Erythroblast (primary cell): ENCODE measurements at regions not wholly inside any gene's neighbourhood (a gene's known extent, or its start where the extent isn't known, plus 50 kb on each side); places are given as distances from the start of the nearest gene placed in this dataset.

Experiments used
- DNase-seq, 2 experiments: peaks; one replicate each; lab custom pipeline; 2025; lab: John Stamatoyannopoulos, UW
- GATA1 ChIP-seq: IDR thresholded peaks from 2 replicates; pipeline ENCODE4 v1.6.1; 2011; ENCODE audit warnings: low read depth, mild to moderate bottlenecking, control low read depth, low read length, moderate library complexity
- POLR2A ChIP-seq: IDR thresholded peaks from 2 replicates; pipeline ENCODE4 v1.6.1; 2011; ENCODE audit warnings: mild to moderate bottlenecking, low read length

DNA sequence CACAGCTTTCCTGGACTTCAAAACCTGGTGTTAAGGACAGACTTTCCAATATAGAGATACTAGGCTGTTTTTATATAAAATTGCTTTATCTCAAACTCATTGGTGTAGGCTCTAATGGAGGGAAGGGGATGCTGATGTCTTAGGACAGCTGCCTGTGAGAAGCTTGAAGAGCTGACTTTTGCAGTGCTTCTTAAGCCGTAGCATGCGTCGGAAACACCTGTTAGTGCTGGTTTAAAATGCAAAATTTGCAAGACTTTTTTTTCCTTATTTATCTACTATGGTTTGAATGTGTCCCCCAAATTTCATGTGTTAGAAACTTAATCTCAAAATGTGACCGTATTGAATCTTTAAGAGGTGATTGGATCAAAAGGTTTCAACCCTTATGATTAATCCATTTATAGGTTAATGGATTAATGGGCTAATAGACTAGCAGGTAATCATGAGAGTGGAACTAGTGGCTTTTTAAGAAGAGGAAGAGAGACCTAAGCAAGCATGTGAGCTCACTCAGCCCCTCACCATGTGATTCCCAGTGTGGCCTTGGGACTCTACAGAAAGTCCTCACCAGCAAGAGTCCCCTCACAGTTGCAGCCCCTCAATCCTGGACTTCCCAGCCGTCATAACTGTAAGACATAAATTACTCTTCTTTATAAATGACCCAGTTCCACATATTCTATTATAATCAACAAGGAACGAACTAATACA, 60.9 kb upstream of the FUT8 start:
- no peak for DNase-seq
- no peak for TF ChIP-seq GATA1
- no peak for TF ChIP-seq POLR2A

GRCh38 chr14:65352964-65353530, 59.5 kb upstream of the FUT8 start:
- no peak for DNase-seq
- TF ChIP-seq GATA1 = no peak
- TF ChIP-seq POLR2A = no peak

DNA sequence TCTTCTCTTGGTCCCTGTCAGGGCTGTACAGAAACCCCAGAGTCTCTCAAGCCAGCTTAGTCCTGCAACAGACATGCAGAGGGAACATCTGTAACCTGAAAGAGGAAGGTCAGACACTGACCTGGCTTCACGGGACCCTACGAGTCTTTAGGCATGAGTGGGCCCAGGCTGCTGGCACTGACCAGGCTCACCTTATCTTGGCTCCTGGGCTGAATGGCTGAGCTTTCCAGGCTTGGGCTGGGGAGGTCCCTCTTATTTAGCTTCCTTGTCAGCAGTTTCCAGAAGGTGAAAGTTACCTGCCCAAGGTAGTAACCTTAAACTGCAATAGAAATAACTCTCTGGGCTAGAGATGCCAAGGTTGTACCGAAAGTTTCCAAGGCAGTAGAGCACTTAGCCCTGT, 58.4 kb upstream of the FUT8 start:
- TF ChIP-seq GATA1 (no peak), POLR2A (no peak)
- DNase-seq = no peak

DNA sequence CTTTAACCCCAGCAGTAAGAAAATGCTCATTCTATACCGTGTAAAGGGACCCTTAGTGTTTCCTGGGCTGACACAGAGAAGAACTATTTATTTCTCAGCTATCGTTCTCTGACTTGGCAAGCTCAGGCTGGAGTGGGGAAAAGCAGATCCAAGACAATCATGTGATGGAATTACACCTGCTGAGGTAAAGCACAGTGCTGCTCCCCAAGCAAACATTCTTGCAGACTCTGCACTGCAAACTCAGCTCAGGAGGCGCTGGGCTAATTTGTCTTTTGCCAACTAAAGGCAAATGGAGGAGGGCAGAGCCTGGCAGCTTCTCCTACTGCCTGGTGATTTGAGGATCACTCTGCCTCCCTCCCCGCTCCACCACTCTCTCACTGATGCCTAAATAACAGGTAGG, 57.8 kb upstream of the FUT8 start:
- TF ChIP-seq POLR2A (no peak), GATA1 (no peak)
- DNase-seq = no peak

GRCh38 chr14:65356327-65356836, 56.1 kb upstream of the FUT8 start:
- TF ChIP-seq GATA1 (no peak), POLR2A (no peak)

DNA sequence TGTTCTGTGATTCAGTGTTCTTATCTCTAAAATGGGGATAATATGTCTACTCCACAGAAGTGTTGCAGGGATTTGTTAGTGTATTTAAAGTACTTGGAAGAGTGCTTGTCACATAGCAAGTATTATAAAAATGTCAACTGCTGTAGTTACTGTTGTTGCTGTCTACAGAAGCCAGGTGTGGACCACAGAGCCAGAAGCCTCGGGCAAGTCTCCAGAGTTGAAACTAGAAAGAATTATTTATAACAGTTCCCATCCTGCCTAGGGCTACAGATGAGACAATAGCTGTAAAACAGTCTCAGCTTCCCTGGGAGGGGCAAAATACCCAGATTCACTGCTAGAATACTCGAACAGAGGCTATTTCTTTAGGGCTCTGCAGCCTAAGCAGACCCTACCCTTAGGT, 55.4 kb upstream of the FUT8 start:
- TF ChIP-seq POLR2A = no peak
- DNase-seq = no peak

More at GRCh38 chr14:65356327-65356836, 56.1 kb upstream of the FUT8 start:
- no peak for DNase-seq

GRCh38 chr14:65357689-65358088, 54.8 kb upstream of the FUT8 start:
- TF ChIP-seq POLR2A (no peak), GATA1 (no peak)
- no peak for DNase-seq

DNA sequence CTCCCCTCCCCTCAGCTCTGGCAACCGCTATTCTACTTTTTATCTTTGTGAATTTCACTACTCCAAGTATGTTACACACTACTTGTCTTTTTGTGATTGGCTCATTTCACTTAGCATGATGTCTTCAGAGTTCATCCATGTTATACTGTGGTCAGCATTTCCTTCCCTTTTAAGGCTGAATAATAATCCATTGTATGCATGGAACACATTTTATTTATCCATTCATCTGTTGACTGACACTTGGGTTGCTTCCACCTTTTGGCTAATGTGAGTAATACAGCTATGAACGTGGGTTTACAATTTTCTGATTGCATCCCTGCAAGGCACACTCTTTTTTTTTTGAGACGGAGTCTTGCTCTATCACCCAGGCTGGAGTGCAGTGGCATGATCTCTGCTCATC, 53.0 kb upstream of the FUT8 start:
- TF ChIP-seq POLR2A = no peak

GRCh38 chr14:65360144-65360784, 52.3 kb upstream of the FUT8 start:
- no peak for DNase-seq
- TF ChIP-seq GATA1 = no peak
- no peak for TF ChIP-seq POLR2A

More for the DNA sequence above, 53.0 kb upstream of the FUT8 start:
- no peak for DNase-seq

GRCh38 chr14:65361920-65362319, 50.6 kb upstream of the FUT8 start:
- TF ChIP-seq POLR2A (no peak), GATA1 (no peak)
- DNase-seq = no peak
